ENCODE measurements at regions not wholly inside any gene's neighbourhood (a gene's known extent, or its start where the extent isn't known, plus 50 kb on each side); places are given as distances from the start of the nearest gene placed in this dataset.

DNA sequence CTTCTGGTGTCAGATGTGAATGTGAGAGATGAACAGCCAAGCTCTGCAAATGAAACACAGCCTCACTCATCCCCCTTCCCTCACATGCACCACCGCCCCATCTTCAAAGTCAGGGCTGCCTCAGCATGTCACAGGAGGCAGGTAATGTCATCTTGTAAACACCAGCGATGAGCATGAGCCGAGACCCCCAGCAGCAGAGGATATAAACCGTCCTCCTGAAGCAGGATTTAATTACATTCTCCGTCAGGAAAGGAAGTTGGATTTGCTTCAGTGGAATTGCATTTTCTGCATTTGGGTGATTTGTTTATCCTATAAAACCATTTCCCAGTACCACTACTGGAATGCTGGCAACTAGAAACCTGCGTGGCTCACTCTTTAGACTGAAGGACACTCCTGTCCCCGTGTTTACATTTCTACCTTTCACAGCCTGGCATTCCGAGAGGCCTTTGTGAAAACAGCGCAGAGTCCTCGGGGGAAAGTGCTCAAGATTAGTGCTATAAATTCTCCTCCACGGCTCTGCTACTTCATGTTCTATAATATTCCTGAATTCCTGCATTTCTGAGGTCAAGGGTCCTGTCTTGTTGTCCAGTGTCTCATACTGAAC, 619.2 kb downstream of the IRS1 start:
- Histone ChIP-seq H3K27ac (replicated peaks) (no peak overlapping the region), H3K27me3 (ENCODE audit: insufficient read depth, poor library complexity, severe bottlenecking) (no peaks in the 10 kb centered on the region), H3K4me3 (replicated peaks; ENCODE audit: insufficient read depth, low read length) (no peak overlapping the region)
- DNase-seq (ENCODE audit: low read depth in 1 of 2, low spot score in 1 of 2) = no peak
- TF ChIP-seq GABPA (IDR thresholded peaks at IDR 0.05; ENCODE audit: low read depth) (no peak), SPI1 (IDR thresholded peaks at IDR 0.05; ENCODE audit: borderline replicate concordance, low read depth) (no peak)
- TF ChIP-seq, protein P1, sequence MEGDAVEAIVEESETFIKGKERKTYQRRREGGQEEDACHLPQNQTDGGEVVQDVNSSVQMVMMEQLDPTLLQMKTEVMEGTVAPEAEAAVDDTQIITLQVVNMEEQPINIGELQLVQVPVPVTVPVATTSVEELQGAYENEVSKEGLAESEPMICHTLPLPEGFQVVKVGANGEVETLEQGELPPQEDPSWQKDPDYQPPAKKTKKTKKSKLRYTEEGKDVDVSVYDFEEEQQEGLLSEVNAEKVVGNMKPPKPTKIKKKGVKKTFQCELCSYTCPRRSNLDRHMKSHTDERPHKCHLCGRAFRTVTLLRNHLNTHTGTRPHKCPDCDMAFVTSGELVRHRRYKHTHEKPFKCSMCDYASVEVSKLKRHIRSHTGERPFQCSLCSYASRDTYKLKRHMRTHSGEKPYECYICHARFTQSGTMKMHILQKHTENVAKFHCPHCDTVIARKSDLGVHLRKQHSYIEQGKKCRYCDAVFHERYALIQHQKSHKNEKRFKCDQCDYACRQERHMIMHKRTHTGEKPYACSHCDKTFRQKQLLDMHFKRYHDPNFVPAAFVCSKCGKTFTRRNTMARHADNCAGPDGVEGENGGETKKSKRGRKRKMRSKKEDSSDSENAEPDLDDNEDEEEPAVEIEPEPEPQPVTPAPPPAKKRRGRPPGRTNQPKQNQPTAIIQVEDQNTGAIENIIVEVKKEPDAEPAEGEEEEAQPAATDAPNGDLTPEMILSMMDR (IDR thresholded peaks at IDR 0.05; ENCODE audit: insufficient read depth, low read length) = no peak
- TF ChIP-seq, protein P2, sequence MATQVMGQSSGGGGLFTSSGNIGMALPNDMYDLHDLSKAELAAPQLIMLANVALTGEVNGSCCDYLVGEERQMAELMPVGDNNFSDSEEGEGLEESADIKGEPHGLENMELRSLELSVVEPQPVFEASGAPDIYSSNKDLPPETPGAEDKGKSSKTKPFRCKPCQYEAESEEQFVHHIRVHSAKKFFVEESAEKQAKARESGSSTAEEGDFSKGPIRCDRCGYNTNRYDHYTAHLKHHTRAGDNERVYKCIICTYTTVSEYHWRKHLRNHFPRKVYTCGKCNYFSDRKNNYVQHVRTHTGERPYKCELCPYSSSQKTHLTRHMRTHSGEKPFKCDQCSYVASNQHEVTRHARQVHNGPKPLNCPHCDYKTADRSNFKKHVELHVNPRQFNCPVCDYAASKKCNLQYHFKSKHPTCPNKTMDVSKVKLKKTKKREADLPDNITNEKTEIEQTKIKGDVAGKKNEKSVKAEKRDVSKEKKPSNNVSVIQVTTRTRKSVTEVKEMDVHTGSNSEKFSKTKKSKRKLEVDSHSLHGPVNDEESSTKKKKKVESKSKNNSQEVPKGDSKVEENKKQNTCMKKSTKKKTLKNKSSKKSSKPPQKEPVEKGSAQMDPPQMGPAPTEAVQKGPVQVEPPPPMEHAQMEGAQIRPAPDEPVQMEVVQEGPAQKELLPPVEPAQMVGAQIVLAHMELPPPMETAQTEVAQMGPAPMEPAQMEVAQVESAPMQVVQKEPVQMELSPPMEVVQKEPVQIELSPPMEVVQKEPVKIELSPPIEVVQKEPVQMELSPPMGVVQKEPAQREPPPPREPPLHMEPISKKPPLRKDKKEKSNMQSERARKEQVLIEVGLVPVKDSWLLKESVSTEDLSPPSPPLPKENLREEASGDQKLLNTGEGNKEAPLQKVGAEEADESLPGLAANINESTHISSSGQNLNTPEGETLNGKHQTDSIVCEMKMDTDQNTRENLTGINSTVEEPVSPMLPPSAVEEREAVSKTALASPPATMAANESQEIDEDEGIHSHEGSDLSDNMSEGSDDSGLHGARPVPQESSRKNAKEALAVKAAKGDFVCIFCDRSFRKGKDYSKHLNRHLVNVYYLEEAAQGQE (IDR thresholded peaks at IDR 0.05; ENCODE audit: insufficient replicate concordance, low read depth) = no peak

DNA sequence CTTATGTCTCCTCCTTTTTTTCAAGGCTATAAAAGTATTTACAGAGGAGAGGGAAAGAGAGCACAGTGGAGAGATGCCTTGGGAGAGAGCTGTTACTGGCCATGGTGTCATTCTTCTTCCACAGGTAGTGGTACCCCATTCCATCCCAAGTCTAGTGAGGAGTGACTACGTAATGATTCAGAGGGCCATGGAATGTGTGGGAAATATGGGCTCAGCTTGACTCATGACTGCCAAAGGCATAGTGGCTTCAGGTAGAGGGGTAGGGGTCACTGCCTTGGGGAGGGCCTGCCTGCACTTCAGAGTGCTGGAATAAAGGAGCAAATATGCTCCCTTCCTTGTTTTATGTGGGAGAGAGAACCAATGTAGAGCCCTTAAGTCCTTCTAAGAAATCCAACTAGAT, 620.6 kb downstream of the IRS1 start:
- H3K4me3 ChIP-seq (replicated peaks; ENCODE audit: insufficient read depth, low read length) = no peak overlapping the region
- TF ChIP-seq SPI1 (IDR thresholded peaks at IDR 0.05; ENCODE audit: borderline replicate concordance, low read depth) = no peak
- TF ChIP-seq POLR2AphosphoS5 (IDR thresholded peaks at IDR 0.05; ENCODE audit: low read depth) = no peak
- TF ChIP-seq, protein P2 (IDR thresholded peaks at IDR 0.05; ENCODE audit: insufficient replicate concordance, low read depth) = no peak
- TF ChIP-seq GABPA (IDR thresholded peaks at IDR 0.05; ENCODE audit: low read depth) = no peak
- TF ChIP-seq, protein P1 (IDR thresholded peaks at IDR 0.05; ENCODE audit: insufficient read depth, low read length) = no peak
- no peaks in the 10 kb centered on the region for H3K27me3 ChIP-seq (ENCODE audit: insufficient read depth, poor library complexity, severe bottlenecking)
- DNase-seq (ENCODE audit: low read depth in 1 of 2, low spot score in 1 of 2) = no peak
- no peak overlapping the region for H3K27ac ChIP-seq (replicated peaks)

DNA sequence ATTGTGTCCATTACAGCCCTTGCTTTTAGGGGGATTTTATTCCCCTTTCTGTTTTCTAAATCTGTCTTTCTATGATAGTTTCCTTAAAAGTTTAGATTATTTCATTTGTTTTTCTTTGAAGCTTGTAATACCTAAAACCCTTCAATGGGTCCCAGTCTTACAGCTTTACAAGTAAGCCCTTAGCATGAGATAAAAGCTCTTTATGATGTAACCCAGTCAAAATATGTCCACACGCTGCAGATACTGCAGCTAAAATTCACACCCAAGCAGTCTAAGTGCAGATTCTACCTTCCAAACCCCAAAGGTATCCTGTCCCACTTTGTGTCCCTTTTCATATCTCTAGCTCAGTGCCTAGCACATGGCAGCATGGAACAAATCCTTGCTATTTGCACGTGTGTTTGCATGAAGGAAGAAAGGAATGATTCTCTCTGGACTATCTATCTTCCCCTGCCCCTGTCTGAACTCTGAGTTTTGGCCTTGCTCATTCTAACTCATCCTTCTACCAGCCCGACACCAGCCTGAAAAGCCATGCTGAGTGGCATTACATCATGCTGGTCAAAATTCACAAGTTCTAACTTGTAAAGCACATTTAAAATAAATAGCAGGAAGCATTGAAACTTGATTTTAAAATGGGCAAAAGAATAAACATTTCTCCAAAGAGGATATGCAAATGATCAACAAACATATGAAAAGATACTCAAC, 623.2 kb downstream of the IRS1 start:
- H3K27ac ChIP-seq (replicated peaks) = no peak overlapping the region
- DNase-seq (ENCODE audit: low read depth in 1 of 2, low spot score in 1 of 2) = no peak
- TF ChIP-seq, protein P2 (IDR thresholded peaks at IDR 0.05; ENCODE audit: insufficient replicate concordance, low read depth) = no peak
- TF ChIP-seq POLR2AphosphoS5 (IDR thresholded peaks at IDR 0.05; ENCODE audit: low read depth) (no peak), SPI1 (IDR thresholded peaks at IDR 0.05; ENCODE audit: borderline replicate concordance, low read depth) (no peak), GABPA (IDR thresholded peaks at IDR 0.05; ENCODE audit: low read depth) (no peak)
- TF ChIP-seq, protein P1 (IDR thresholded peaks at IDR 0.05; ENCODE audit: insufficient read depth, low read length) = no peak
- H3K27me3 ChIP-seq (ENCODE audit: insufficient read depth, poor library complexity, severe bottlenecking) = no peaks in the 10 kb centered on the region
- no peak overlapping the region for H3K4me3 ChIP-seq (replicated peaks; ENCODE audit: insufficient read depth, low read length)
